ENCODE measurements at regions not wholly inside any gene's neighbourhood (a gene's known extent, or its start where the extent isn't known, plus 50 kb on each side); places are given as distances from the start of the nearest gene placed in this dataset.

- Histone ChIP-seq H3K9me3 (no peaks in the 10 kb centered on the region), H3K27me3 (no peaks in the 10 kb centered on the region), H3K27ac (no peak overlapping the region), H3K4me3 (no peak overlapping the region), H3K4me1 (no peaks in the 10 kb centered on the region), H3K36me3 (no peaks in the 10 kb centered on the region)
- ATAC-seq (no peak), DNase-seq (no peak)
- TF ChIP-seq, protein P1, sequence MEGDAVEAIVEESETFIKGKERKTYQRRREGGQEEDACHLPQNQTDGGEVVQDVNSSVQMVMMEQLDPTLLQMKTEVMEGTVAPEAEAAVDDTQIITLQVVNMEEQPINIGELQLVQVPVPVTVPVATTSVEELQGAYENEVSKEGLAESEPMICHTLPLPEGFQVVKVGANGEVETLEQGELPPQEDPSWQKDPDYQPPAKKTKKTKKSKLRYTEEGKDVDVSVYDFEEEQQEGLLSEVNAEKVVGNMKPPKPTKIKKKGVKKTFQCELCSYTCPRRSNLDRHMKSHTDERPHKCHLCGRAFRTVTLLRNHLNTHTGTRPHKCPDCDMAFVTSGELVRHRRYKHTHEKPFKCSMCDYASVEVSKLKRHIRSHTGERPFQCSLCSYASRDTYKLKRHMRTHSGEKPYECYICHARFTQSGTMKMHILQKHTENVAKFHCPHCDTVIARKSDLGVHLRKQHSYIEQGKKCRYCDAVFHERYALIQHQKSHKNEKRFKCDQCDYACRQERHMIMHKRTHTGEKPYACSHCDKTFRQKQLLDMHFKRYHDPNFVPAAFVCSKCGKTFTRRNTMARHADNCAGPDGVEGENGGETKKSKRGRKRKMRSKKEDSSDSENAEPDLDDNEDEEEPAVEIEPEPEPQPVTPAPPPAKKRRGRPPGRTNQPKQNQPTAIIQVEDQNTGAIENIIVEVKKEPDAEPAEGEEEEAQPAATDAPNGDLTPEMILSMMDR (IDR thresholded peaks at IDR 0.05) = no peak
- no peak for TF ChIP-seq POLR2A (IDR thresholded peaks at IDR 0.05)
- WGBS (ENCODE audit: insufficient coverage, low coverage, low lambda C conversion rate, missing lambda C conversion rate) = 45% methylated on average over 2 of the region's 2 CpGs
- intact Hi-C loops (cut with DNase I) = no loop called here
These were observed 442.6 kb upstream of the LRATD1 start for GRCh38 chr2:14189929-14190328.

- Histone ChIP-seq H3K27me3 (no peaks in the 10 kb centered on the region), H3K9me3 (no peaks in the 10 kb centered on the region), H3K36me3 (no peaks in the 10 kb centered on the region), H3K4me1 (no peaks in the 10 kb centered on the region), H3K4me3 (no peak overlapping the region), H3K27ac (no peak overlapping the region)
- intact Hi-C loops (cut with DNase I) = no loop called here
- TF ChIP-seq, protein P1 (IDR thresholded peaks at IDR 0.05) = no peak
- no peak for ATAC-seq
- 50% methylated on average over 1 of the region's 1 CpG for WGBS (ENCODE audit: insufficient coverage, low coverage, low lambda C conversion rate, missing lambda C conversion rate)
- DNase-seq = no peak
These were observed 438.3 kb upstream of the LRATD1 start for GRCh38 chr2:14194233-14194632.

DNA sequence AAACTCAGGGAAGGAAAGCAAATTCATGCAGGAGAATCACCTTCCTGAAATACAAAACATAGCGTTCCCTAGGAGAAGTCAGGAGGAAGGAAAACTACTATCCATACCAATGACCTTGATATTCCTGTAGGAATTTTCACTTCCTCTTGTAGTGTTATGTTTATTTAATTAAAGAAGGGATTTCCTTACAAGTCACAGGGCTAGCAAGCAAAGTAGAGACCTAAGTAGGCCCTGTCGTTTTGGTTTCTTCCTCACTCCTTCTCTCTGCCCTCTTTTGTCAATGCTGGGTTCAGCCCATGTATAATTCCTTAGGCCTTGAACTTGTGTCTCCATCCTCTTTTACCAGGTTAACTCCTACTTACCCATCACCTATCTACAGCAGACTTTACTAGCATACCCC lies 435.2 kb upstream of the LRATD1 start:
- TF ChIP-seq, protein P1 (IDR thresholded peaks at IDR 0.05) = no peak
- no peak for TF ChIP-seq POLR2A (IDR thresholded peaks at IDR 0.05)
- DNase-seq = no peak
- no peak for ATAC-seq
- no peak overlapping the region for H3K4me3 ChIP-seq
- H3K27ac ChIP-seq = no peak overlapping the region
- 29% methylated on average over 2 of the region's 2 CpGs for WGBS (ENCODE audit: insufficient coverage, low coverage, low lambda C conversion rate, missing lambda C conversion rate)
- H3K4me1 ChIP-seq = no peaks in the 10 kb centered on the region
- no peaks in the 10 kb centered on the region for H3K36me3 ChIP-seq
- intact Hi-C loops (cut with DNase I) = no loop called here
- H3K9me3 ChIP-seq = no peaks in the 10 kb centered on the region
- no peaks in the 10 kb centered on the region for H3K27me3 ChIP-seq

DNA sequence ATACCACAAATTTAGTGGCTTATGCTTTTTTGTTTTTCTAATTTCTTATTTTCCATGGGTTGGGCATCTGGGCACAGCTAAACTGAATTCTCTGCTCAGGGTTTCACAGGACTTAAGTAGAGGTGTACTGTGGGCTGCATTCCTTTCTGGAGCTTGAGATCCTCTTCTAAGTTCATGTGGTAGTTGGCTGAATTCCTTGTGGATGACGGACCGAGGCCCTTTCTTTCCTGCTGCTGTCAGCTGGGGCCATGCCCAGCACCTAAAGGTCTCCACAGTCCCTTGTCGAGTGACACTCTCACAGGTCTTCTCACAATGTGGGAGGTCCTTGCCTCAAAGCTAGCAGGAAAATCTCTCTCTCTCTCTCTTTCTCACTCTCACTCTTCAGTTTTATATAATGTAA lies 433.5 kb upstream of the LRATD1 start:
- DNase-seq (no peak), ATAC-seq (no peak)
- Histone ChIP-seq H3K4me1 (no peaks in the 10 kb centered on the region), H3K27ac (no peak overlapping the region), H3K4me3 (no peak overlapping the region), H3K9me3 (no peaks in the 10 kb centered on the region), H3K27me3 (no peaks in the 10 kb centered on the region), H3K36me3 (no peaks in the 10 kb centered on the region)
- intact Hi-C loops (cut with DNase I) = no loop called here
- no peak for TF ChIP-seq POLR2A (IDR thresholded peaks at IDR 0.05)
- 20% methylated on average over 2 of the region's 3 CpGs for WGBS (ENCODE audit: insufficient coverage, low coverage, low lambda C conversion rate, missing lambda C conversion rate)

DNA sequence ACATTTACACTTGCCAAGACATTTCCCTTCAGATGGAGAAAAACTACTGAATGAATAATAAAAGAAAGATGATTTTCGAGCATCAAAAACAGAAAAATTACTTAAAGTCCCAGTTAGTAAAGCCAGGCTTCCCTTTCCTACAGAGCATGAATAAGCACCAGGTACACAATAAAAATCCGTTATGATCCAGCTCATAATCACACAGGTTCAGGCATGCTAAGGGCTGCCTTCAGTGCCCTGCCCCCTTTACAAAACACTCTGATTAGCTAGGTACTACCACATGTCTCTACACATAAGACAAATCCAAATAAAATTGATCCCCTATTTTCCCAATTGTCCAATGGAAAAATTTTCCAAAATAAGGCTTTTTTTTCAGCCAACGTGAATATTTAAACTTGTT lies 413.2 kb upstream of the LRATD1 start:
- Histone ChIP-seq H3K27me3 (no peaks in the 10 kb centered on the region), H3K4me1 (no peaks in the 10 kb centered on the region), H3K4me3 (no peak overlapping the region), H3K36me3 (no peaks in the 10 kb centered on the region), H3K27ac (no peak overlapping the region), H3K9me3 (no peaks in the 10 kb centered on the region)
- 48% methylated on average over 3 of the region's 3 CpGs for WGBS (ENCODE audit: insufficient coverage, low coverage, low lambda C conversion rate, missing lambda C conversion rate)
- DNase-seq (no peak), ATAC-seq (no peak)
- TF ChIP-seq POLR2A (IDR thresholded peaks at IDR 0.05) = no peak
- TF ChIP-seq, protein P1 (IDR thresholded peaks at IDR 0.05) = no peak
- intact Hi-C loops (cut with DNase I) = no loop called here

Measured in right lobe of liver (tissue), 6 donors.